Endothelial cell of umbilical vein (primary cell): ENCODE measurements at regions not wholly inside any gene's neighbourhood (a gene's known extent, or its start where the extent isn't known, plus 50 kb on each side); places are given as distances from the start of the nearest gene placed in this dataset.

Experiments used
- POLR2A ChIP-seq: IDR thresholded peaks from 2 replicates; pipeline ENCODE4 v1.6.1; 2012; ENCODE audit warnings: low read depth, mild to moderate bottlenecking, control low read depth, low read length
- TF ChIP-seq, protein P1 (sequence below), 2 donors: IDR thresholded peaks; 1 replicate in 1 of 2; 2 replicates in 1 of 2; pipeline ENCODE4 v1.5.1; 2011; ENCODE audit warnings: low read length in 2 of 2, mild to moderate bottlenecking in 2 of 2, moderate library complexity in 2 of 2, control low read depth in 1 of 2, inconsistent platforms in 1 of 2, low read depth in 1 of 2; ENCODE audit not compliant: insufficient read depth in 1 of 2; ENCODE audit errors: extremely low read depth in 1 of 2

DNA sequence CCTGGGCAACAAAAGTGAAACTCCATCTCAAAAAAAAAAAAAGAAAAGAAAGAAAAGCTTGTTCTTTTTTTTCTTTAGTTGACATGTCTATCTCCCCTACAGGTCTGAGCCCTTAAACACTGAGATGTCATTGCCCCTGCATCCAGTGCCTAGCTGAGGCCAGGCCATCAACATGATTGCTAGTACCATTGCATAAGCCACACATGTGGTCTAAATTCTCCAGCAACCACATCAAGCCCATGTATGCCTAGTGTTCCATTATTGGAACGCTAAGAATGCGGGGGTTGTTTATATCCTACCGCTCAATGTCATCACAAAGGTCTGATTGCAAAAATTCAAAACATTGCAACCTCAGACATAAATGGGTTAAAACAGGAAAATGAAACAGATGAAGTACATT lies 62.7 kb downstream of the NPTX2 start:
- TF ChIP-seq, protein P1, sequence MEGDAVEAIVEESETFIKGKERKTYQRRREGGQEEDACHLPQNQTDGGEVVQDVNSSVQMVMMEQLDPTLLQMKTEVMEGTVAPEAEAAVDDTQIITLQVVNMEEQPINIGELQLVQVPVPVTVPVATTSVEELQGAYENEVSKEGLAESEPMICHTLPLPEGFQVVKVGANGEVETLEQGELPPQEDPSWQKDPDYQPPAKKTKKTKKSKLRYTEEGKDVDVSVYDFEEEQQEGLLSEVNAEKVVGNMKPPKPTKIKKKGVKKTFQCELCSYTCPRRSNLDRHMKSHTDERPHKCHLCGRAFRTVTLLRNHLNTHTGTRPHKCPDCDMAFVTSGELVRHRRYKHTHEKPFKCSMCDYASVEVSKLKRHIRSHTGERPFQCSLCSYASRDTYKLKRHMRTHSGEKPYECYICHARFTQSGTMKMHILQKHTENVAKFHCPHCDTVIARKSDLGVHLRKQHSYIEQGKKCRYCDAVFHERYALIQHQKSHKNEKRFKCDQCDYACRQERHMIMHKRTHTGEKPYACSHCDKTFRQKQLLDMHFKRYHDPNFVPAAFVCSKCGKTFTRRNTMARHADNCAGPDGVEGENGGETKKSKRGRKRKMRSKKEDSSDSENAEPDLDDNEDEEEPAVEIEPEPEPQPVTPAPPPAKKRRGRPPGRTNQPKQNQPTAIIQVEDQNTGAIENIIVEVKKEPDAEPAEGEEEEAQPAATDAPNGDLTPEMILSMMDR (IDR thresholded peaks at IDR 0.05; ENCODE audit: extremely low read depth in 1 of 2, insufficient read depth in 1 of 2, low read depth in 1 of 2, low read length in 2 of 2) = no peak
- TF ChIP-seq POLR2A = no peak
